Adrenal gland (tissue), 5 donors: ENCODE measurements at regions not wholly inside any gene's neighbourhood (a gene's known extent, or its start where the extent isn't known, plus 50 kb on each side); places are given as distances from the start of the nearest gene placed in this dataset.

Experiments used
- CTCF ChIP-seq, 6 experiments: fragments of 450-650 bp in 4 of 6; fragments of 200-600 bp in 2 of 6; sonication (generic) in 1 of 6; IDR thresholded peaks; 1 replicate in 5 of 6; 2 replicates in 1 of 6; pipeline versions ENCODE4 v1.5.1 to v1.8.0; 2016 to 2021; ENCODE audit warnings: antibody characterized with exemption in 6 of 6, mild to moderate bottlenecking in 2 of 6, moderate library complexity in 1 of 6
- POLR2A ChIP-seq, 2 donors: fragments of 450-650 bp; IDR thresholded peaks; one replicate each; pipeline ENCODE4 v1.6.1; 2017; ENCODE audit warnings: antibody characterized with exemption in 2 of 2, mild to moderate bottlenecking in 2 of 2, moderate library complexity in 1 of 2
- donor health status: DM: no; HTN: no; CAD: no.

GRCh38 chr14:60350366-60350720 is 101.3 kb downstream of the PPM1A start:
- no peak for TF ChIP-seq CTCF (IDR thresholded peaks at IDR 0.05)
- TF ChIP-seq POLR2A (IDR thresholded peaks at IDR 0.05): no peak
